HepG2 (cell line): ENCODE measurements at regions not wholly inside any gene's neighbourhood (a gene's known extent, or its start where the extent isn't known, plus 50 kb on each side); places are given as distances from the start of the nearest gene placed in this dataset.

ENCODE experiments used
- ATAC-seq: fragments of 200-7000 bp; cut with Tn5 transposase; 3 replicates; pipeline ENCODE4 v1.9.1; 2020; ENCODE audit warnings: mild to moderate bottlenecking, moderate library complexity
- BruUV-seq: library from RNA; stranded (reverse); fragments of 400-500 nt; replicated peaks from 2 replicates; lab custom pipeline; 2021; lab: Mats Ljungman, UMichigan
- CTCF ChIA-PET: fragments of 300-600 bp; formaldehyde crosslinking; extraction: SDS; loops from one replicate; lab custom pipeline; 2021; ENCODE audit warnings: low total read pairs, inconsistent platforms, low intra/inter-chr PET ratio; lab: Yijun Ruan, JAX
- POLR2A ChIA-PET: fragments of 350-600 bp; sonication (Branson Sonifier 250); formaldehyde crosslinking; loops from one replicate; lab custom pipeline; 2020; ENCODE audit warnings: antibody characterized with exemption, inconsistent platforms; lab: Yijun Ruan, JAX
- DNase-seq: peaks from one replicate; pipeline ENCODE4 v3.0.0-alpha.2; 2015; ENCODE audit warnings: low spot score
- FAIRE-seq: peaks from 3 replicates; lab custom pipeline; 2011; peaks lifted over from hg19 to GRCh38; lab: Jason Lieb, UNC
- H2AFZ ChIP-seq: one replicate; pipeline ENCODE4 v1.6.1; 2011; ENCODE audit warnings: low read length, inconsistent platforms
- H3K27ac ChIP-seq: fragments of 300-600 bp; 3 replicates; pipeline ENCODE4 v1.8.0; 2011; ENCODE audit warnings: mixed run types, mild to moderate bottlenecking, mixed read lengths, low read length, inconsistent platforms; ENCODE audit not compliant: insufficient read depth; ENCODE audit errors: extremely low read length
- H3K27me3 ChIP-seq, 2 experiments: fragments of 200-600 bp in 1 of 2; 2 replicates in 1 of 2; 3 replicates in 1 of 2; pipeline versions ENCODE4 v1.6.0 to v1.8.0; 2011; ENCODE audit warnings: low read length in 2 of 2, mild to moderate bottlenecking in 2 of 2, moderate library complexity in 2 of 2, inconsistent platforms in 1 of 2; ENCODE audit not compliant: insufficient read depth in 2 of 2, control insufficient read depth in 1 of 2
- H3K36me3 ChIP-seq, 2 experiments: fragments of 200-600 bp in 1 of 2; replicated peaks in 1 of 2; 2 replicates in 1 of 2; 3 replicates in 1 of 2; pipeline versions ENCODE4 v1.5.1 to v1.8.0; 2011; ENCODE audit warnings: low read length in 2 of 2, inconsistent platforms in 1 of 2; ENCODE audit not compliant: insufficient read depth in 2 of 2, control insufficient read depth in 1 of 2
- H3K4me1 ChIP-seq: 2 replicates; pipeline ENCODE4 v1.5.1; 2012; ENCODE audit warnings: low read length, inconsistent platforms; ENCODE audit not compliant: insufficient read depth
- H3K4me2 ChIP-seq: 2 replicates; pipeline ENCODE4 v1.6.0; 2011; ENCODE audit warnings: low read depth, low read length, inconsistent platforms
- H3K4me3 ChIP-seq, 3 experiments: fragments of 200-600 bp in 1 of 3; sonication (generic), shearing (Covaris generic) in 1 of 3; replicated peaks in 1 of 3; 2 replicates each; pipeline ENCODE4 v1.5.1; 2011 to 2016; ENCODE audit warnings: low read length in 3 of 3, inconsistent platforms in 2 of 3, low read depth in 2 of 3, mild to moderate bottlenecking in 2 of 3, control low read depth in 1 of 3, mixed read lengths in 1 of 3; ENCODE audit not compliant: insufficient read depth in 1 of 3
- H3K79me2 ChIP-seq: one replicate; pipeline ENCODE4 v1.6.1; 2011; ENCODE audit warnings: low read length, inconsistent platforms; ENCODE audit not compliant: insufficient read depth
- H3K9ac ChIP-seq: 2 replicates; pipeline ENCODE4 v1.6.0; 2011; ENCODE audit warnings: mild to moderate bottlenecking, low read depth, low read length, inconsistent platforms; ENCODE audit not compliant: insufficient read depth
- H3K9me3 ChIP-seq: 2 replicates; pipeline ENCODE4 v1.5.1; 2012; ENCODE audit warnings: mild to moderate bottlenecking, low read length
- H4K20me1 ChIP-seq: 2 replicates; pipeline ENCODE4 v1.6.0; 2011; ENCODE audit warnings: inconsistent platforms, mild to moderate bottlenecking, low read length, moderate library complexity; ENCODE audit not compliant: insufficient read depth
- BCLAF1 ChIP-seq: fragments of 450-650 bp; IDR thresholded peaks from 2 replicates; pipeline ENCODE4 v1.6.1; 2017; ENCODE audit warnings: mild to moderate bottlenecking
- CEBPG ChIP-seq: IDR thresholded peaks from 2 replicates; pipeline ENCODE4 v1.6.1; 2016
- GATAD1 ChIP-seq: IDR thresholded peaks from 2 replicates; pipeline ENCODE4 v1.6.1; 2016; ENCODE audit warnings: missing genetic modification reagents, missing compliant biosample characterization
- LCORL ChIP-seq, 2 experiments: fragments of 450-650 bp in 1 of 2; sonication (generic) in 1 of 2; formaldehyde crosslinking in 1 of 2; IDR thresholded peaks; 2 replicates each; pipeline versions ENCODE4 v1.5.0 to v1.6.1; 2017 to 2020; ENCODE audit warnings: antibody characterized with exemption in 1 of 2, missing genetic modification reagents in 1 of 2
- TRIM24 ChIP-seq: sonication (generic); formaldehyde crosslinking; IDR thresholded peaks from 2 replicates; pipeline ENCODE4 v1.8.0; 2022; ENCODE audit warnings: mild to moderate bottlenecking, missing genetic modification reagents
- U2AF1 ChIP-seq: fragments of 200-400 bp; formaldehyde crosslinking; optimal IDR thresholded peaks from 2 replicates; pipeline ENCODE3; 2017; ENCODE audit warnings: mild to moderate bottlenecking, low read depth, low read length
- ZNF597 ChIP-seq: sonication (generic); formaldehyde crosslinking; IDR thresholded peaks from 2 replicates; pipeline ENCODE4 v1.5.0; 2020; ENCODE audit warnings: missing genetic modification reagents
- in situ Hi-C: cut with HindIII; loops from 2 replicates; pipeline ENCODE4 v1.10.0; 2017; ENCODE audit warnings: low pct_unique_long_range_greater_than_20kb; ENCODE audit not compliant: extremely low pct_ligation_motif_present
- intact Hi-C: fragments of 100-400 bp; cut with micrococcal nuclease; formaldehyde crosslinking; loops from one replicate; pipeline ENCODE4 v1.10.0; 2022; ENCODE audit not compliant: unreplicated experiment

GRCh38 chr12:17778242-17778641 lies 311.8 kb downstream of the RERGL start:
- in situ Hi-C loops (no loop called here), intact Hi-C loops (loop anchor here (5.0 kb wide), 1 partner anchor 89 kb away; no protein-coding TSS in a partner anchor)
- no peaks in the 10 kb centered on the region for H3K36me3 ChIP-seq
- H3K27ac ChIP-seq: no peak overlapping the region
- no peak overlapping the region for H3K4me2 ChIP-seq
- BruUV-seq: no TSS peak
- peaks cover 64% of the 10 kb centered on the region for H3K9me3 ChIP-seq
- FAIRE-seq (no peak), ATAC-seq (no peak), DNase-seq (no peak)
- H3K9ac ChIP-seq: no peak overlapping the region
- H2AFZ ChIP-seq: no peak overlapping the region
- no peaks in the 10 kb centered on the region for H3K79me2 ChIP-seq
- H3K4me3 ChIP-seq: no peak overlapping the region
- no peaks in the 10 kb centered on the region for H3K4me1 ChIP-seq
- ChIA-PET POLR2A (no interaction called here), CTCF (no interaction called here)
- TF ChIP-seq TRIM24 (no peak), BCLAF1 (no peak), ZNF597 (no peak), U2AF1 (no peak), CEBPG (CRISPR knock-in tag) (no peak), GATAD1 (CRISPR knock-in tag) (no peak), LCORL (IDR thresholded peaks at IDR 0.05) (no peak), LCORL (CRISPR knock-in tag; IDR thresholded peaks at IDR 0.05) (no peak)
- no peaks in the 10 kb centered on the region for H4K20me1 ChIP-seq
- no peaks in the 10 kb centered on the region for H3K27me3 ChIP-seq
